PC-3 (cell line): ENCODE measurements at regions not wholly inside any gene's neighbourhood (a gene's known extent, or its start where the extent isn't known, plus 50 kb on each side); places are given as distances from the start of the nearest gene placed in this dataset.
A peak's percentile ranks its signal among the peaks of the same experiment; 100 is the strongest.

ENCODE experiments used
- ATAC-seq: fragments of 200-7000 bp; cut with Tn5 transposase; 2 replicates; pipeline ENCODE4 v1.9.1; 2020; ENCODE audit warnings: mild to moderate bottlenecking, moderate library complexity
- BruUV-seq: library from RNA; stranded (reverse); fragments of 400-500 nt; replicated peaks from 2 replicates; lab custom pipeline; 2021; lab: Mats Ljungman, UMichigan
- CTCF ChIA-PET: fragments of 300-600 bp; sonication (Branson Sonifier 250); formaldehyde crosslinking; loops from one replicate; lab custom pipeline; 2022; ENCODE audit warnings: antibody characterized with exemption; lab: Charles Lee
- POLR2A ChIA-PET: fragments of 300-600 bp; sonication (Branson Sonifier 250); formaldehyde crosslinking; loops from one replicate; lab custom pipeline; 2022; ENCODE audit warnings: antibody characterized with exemption; ENCODE audit not compliant: unreplicated experiment; lab: Charles Lee
- DNase-seq: peaks from one replicate; pipeline ENCODE4 v3.0.0-alpha.2; 2015
- H2AFZ ChIP-seq: fragments of 300-600 bp; sonication (generic); 2 replicates; pipeline ENCODE4 v1.6.0; 2016; ENCODE audit warnings: antibody characterized with exemption, low read length
- H3F3A ChIP-seq: fragments of 300-600 bp; sonication (generic); one replicate; pipeline ENCODE4 v1.6.0; 2017; ENCODE audit warnings: antibody characterized with exemption, low read length, control low read depth, mild to moderate bottlenecking; ENCODE audit not compliant: unreplicated experiment
- H3K27ac ChIP-seq: fragments of 300-600 bp; sonication (generic); 2 replicates; pipeline ENCODE4 v1.5.1; 2016; ENCODE audit warnings: mild to moderate bottlenecking, low read length
- H3K27me3 ChIP-seq: fragments of 300-600 bp; sonication (generic); 2 replicates; pipeline ENCODE4 v1.6.1; 2016; ENCODE audit warnings: low read length, mixed read lengths
- H3K36me3 ChIP-seq: fragments of 300-600 bp; sonication (generic); 2 replicates; pipeline ENCODE4 v1.6.1; 2016; ENCODE audit warnings: low read depth, mixed run types, low read length, mixed read lengths
- H3K4me1 ChIP-seq: fragments of 300-600 bp; sonication (generic); 2 replicates; pipeline ENCODE4 v1.5.1; 2016; ENCODE audit warnings: low read length; ENCODE audit not compliant: insufficient read depth
- H3K4me2 ChIP-seq: fragments of 300-600 bp; sonication (generic); 2 replicates; pipeline ENCODE4 v1.6.0; 2016; ENCODE audit warnings: low read length
- H3K4me3 ChIP-seq: fragments of 300-600 bp; sonication (generic); 2 replicates; pipeline ENCODE4 v1.5.1; 2016; ENCODE audit warnings: mild to moderate bottlenecking, low read length, mixed read lengths
- H3K79me2 ChIP-seq: fragments of 300-600 bp; sonication (generic); 2 replicates; pipeline ENCODE4 v1.6.1; 2017; ENCODE audit warnings: low read length, mixed read lengths
- H3K9ac ChIP-seq: fragments of 300-600 bp; sonication (generic); 2 replicates; pipeline ENCODE4 v1.6.0; 2016; ENCODE audit warnings: mild to moderate bottlenecking, low read length
- H3K9me2 ChIP-seq: fragments of 300-600 bp; sonication (generic); replicated peaks from 2 replicates; pipeline ENCODE4 v1.6.1; 2016; ENCODE audit warnings: mixed run types, low read length, mixed read lengths
- H3K9me3 ChIP-seq: fragments of 300-600 bp; sonication (generic); 2 replicates; pipeline ENCODE4 v1.6.1; 2016; ENCODE audit warnings: low read length, mixed read lengths
- H4K20me1 ChIP-seq: fragments of 300-600 bp; sonication (generic); 2 replicates; pipeline ENCODE4 v1.6.1; 2016; ENCODE audit warnings: low read length, mixed read lengths
- CTCF ChIP-seq: fragments of 300-600 bp; sonication (generic); conservative IDR thresholded peaks from 2 replicates; pipeline ENCODE4 v1.5.1; 2017; ENCODE audit warnings: antibody characterized with exemption, low read depth, mild to moderate bottlenecking, low read length
- EZH2 ChIP-seq: fragments of 300-600 bp; sonication (generic); IDR thresholded peaks from one replicate; pipeline ENCODE4 v1.6.1; 2017; ENCODE audit warnings: antibody characterized with exemption, mild to moderate bottlenecking, low read length; ENCODE audit not compliant: unreplicated experiment
- EZH2phosphoT487 ChIP-seq: fragments of 300-600 bp; sonication (generic); IDR thresholded peaks from 2 replicates; pipeline ENCODE4 v1.6.1; 2018; ENCODE audit warnings: mild to moderate bottlenecking, antibody characterized with exemption, low read length, borderline replicate concordance
- intact Hi-C: fragments of 100-400 bp; cut with micrococcal nuclease; formaldehyde crosslinking; loops from 2 replicates; pipeline ENCODE4 v1.9.0; 2023

- Histone ChIP-seq H3K9me3 (0 out of 2 replicates have a peak, but pooled peaks cover 6% of the 10 kb centered on the region), H4K20me1 (no peaks in the 10 kb centered on the region), H3K79me2 (no peaks in the 10 kb centered on the region), H3K9ac (no peak overlapping the region), H3K27ac (no peak overlapping the region), H3K4me2 (peak overlapping the region; percentile 17), H3K4me1 (peaks cover 12% of the 10 kb centered on the region), H3K36me3 (0 out of 2 replicates have a peak, but pooled peaks cover 6% of the 10 kb centered on the region), H3K27me3 (no peaks in the 10 kb centered on the region), H3F3A (no peaks in the 10 kb centered on the region), H3K9me2 (no peaks in the 10 kb centered on the region), H2AFZ (no peak overlapping the region), H3K4me3 (no peak overlapping the region)
- no TSS peak for BruUV-seq
- POLR2A ChIA-PET = no interaction called here
- intact Hi-C loops = no loop called here
- TF ChIP-seq CTCF = no peak
- no peak for TF ChIP-seq EZH2
- no peak for TF ChIP-seq EZH2phosphoT487
- ATAC-seq (peak; percentile 78), DNase-seq (peak; percentile 85)
- CTCF ChIA-PET = interaction anchor here (0.6 kb wide), 1 partner anchor 147 kb away, joined by 3 read pairs; no protein-coding TSS in a partner anchor
Measured at GRCh38 chr18:55790296-55790695, 202.3 kb upstream of the TCF4 start.

DNA sequence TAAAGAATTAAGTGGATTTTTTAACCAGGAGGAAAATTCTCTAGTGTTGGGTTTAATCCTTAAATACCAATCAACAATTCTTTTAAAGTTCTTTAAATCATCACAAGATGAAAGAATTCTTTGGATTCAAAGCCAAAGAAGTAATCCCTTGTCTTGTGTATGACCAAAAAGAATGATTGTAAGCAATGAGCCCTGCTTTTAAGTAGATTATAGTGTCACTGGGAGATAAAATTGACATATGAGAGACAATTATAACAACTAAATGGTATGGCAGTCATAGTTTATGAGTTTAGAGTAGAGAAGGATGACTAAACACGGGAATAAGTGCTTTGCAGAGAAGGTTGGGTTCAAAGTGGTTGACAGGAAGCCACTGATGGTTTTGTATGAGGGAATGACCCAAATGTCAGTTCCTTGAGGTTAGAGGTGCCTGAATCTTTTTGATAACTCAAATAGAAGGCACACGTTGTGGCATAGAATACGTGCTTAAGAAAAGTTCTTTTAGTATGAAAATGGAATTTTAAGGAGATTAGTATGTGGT lies 199.6 kb upstream of the TCF4 start:
- DNase-seq (no peak), ATAC-seq (no peak)
- Histone ChIP-seq H3K9me3 (0 out of 2 replicates have a peak, but pooled peaks cover 6% of the 10 kb centered on the region), H3K9me2 (no peaks in the 10 kb centered on the region), H3K79me2 (no peaks in the 10 kb centered on the region), H3K4me2 (no peak overlapping the region), H3K4me3 (no peak overlapping the region), H2AFZ (no peak overlapping the region), H3K36me3 (0 out of 2 replicates have a peak, but pooled peaks cover 6% of the 10 kb centered on the region), H3K9ac (no peak overlapping the region), H3K4me1 (peaks cover 12% of the 10 kb centered on the region), H3K27me3 (no peaks in the 10 kb centered on the region), H4K20me1 (no peaks in the 10 kb centered on the region), H3K27ac (no peak overlapping the region), H3F3A (no peaks in the 10 kb centered on the region)
- ChIA-PET POLR2A (no interaction called here), CTCF (no interaction called here)
- no peak for TF ChIP-seq EZH2
- TF ChIP-seq CTCF = no peak
- TF ChIP-seq EZH2phosphoT487 = no peak
- intact Hi-C loops = no loop called here
- BruUV-seq = no TSS peak

GRCh38 chr18:55786651-55787272 lies 198.8 kb upstream of the TCF4 start:
- no peak for TF ChIP-seq CTCF
- no peak for TF ChIP-seq EZH2
- no peak for TF ChIP-seq EZH2phosphoT487
- no peaks in the 10 kb centered on the region for H3K27me3 ChIP-seq
- H3K4me1 ChIP-seq = peaks cover 14% of the 10 kb centered on the region
- H3K9me3 ChIP-seq = 0 out of 2 replicates have a peak, but pooled peaks cover 6% of the 10 kb centered on the region
- H3K4me2 ChIP-seq = no peak overlapping the region
- H4K20me1 ChIP-seq = no peaks in the 10 kb centered on the region
- intact Hi-C loops = no loop called here
- H3K36me3 ChIP-seq = 0 out of 2 replicates have a peak, but pooled peaks cover 6% of the 10 kb centered on the region
- no peak overlapping the region for H3K9ac ChIP-seq
- no peak for DNase-seq
- no peak overlapping the region for H2AFZ ChIP-seq
- H3K4me3 ChIP-seq = no peak overlapping the region
- BruUV-seq = no TSS peak
- no peaks in the 10 kb centered on the region for H3K9me2 ChIP-seq
- no peak for ATAC-seq
- H3K27ac ChIP-seq = no peak overlapping the region
- POLR2A ChIA-PET = no interaction called here
- H3F3A ChIP-seq = no peaks in the 10 kb centered on the region
- H3K79me2 ChIP-seq = no peaks in the 10 kb centered on the region
- CTCF ChIA-PET = no interaction called here
